Peyer's patch (tissue), 4 donors: ENCODE measurements at regions not wholly inside any gene's neighbourhood (a gene's known extent, or its start where the extent isn't known, plus 50 kb on each side); places are given as distances from the start of the nearest gene placed in this dataset.

ENCODE experiments used
- DNase-seq, 3 donors: peaks; one replicate each; pipeline ENCODE4 v3.0.0-alpha.2; 2017 to 2019
- H3K27ac ChIP-seq, 4 donors: fragments of 200-600 bp; sonication (generic); one replicate each; pipeline ENCODE4 v1.5.1; 2016 to 2019
- H3K27me3 ChIP-seq, 2 donors: fragments of 200-600 bp; sonication (generic); one replicate each; pipeline ENCODE4 v1.5.1; 2019
- H3K36me3 ChIP-seq, 3 donors: fragments of 200-600 bp; sonication (generic); one replicate each; pipeline ENCODE4 v1.5.1; 2016 to 2019
- H3K4me1 ChIP-seq, 4 donors: fragments of 200-600 bp; sonication (generic); one replicate each; pipeline ENCODE4 v1.5.1; 2016 to 2019
- H3K4me3 ChIP-seq, 4 donors: fragments of 200-600 bp; sonication (generic); 1 replicate in 3 of 4; 2 replicates in 1 of 4; pipeline ENCODE4 v1.5.1; 2016 to 2019; ENCODE audit warnings: mild to moderate bottlenecking in 1 of 4
- H3K9me3 ChIP-seq, 4 donors: fragments of 200-600 bp; sonication (generic); one replicate each; pipeline ENCODE4 v1.5.1; 2016 to 2019; ENCODE audit warnings: mild to moderate bottlenecking in 1 of 4
- CTCF ChIP-seq, 6 experiments: fragments of 450-650 bp in 4 of 6; fragments of 200-600 bp in 2 of 6; sonication (generic) in 1 of 6; IDR thresholded peaks; one replicate each; pipeline ENCODE4 v1.5.1; 2017 to 2019; ENCODE audit warnings: antibody characterized with exemption in 6 of 6, mild to moderate bottlenecking in 3 of 6, moderate library complexity in 1 of 6
- POLR2A ChIP-seq, 2 donors: fragments of 450-650 bp; IDR thresholded peaks; one replicate each; pipeline ENCODE4 v1.5.1; 2017; ENCODE audit warnings: antibody characterized with exemption in 2 of 2, mild to moderate bottlenecking in 2 of 2, moderate library complexity in 2 of 2

GRCh38 chr5:2427983-2428382 lies 323.5 kb downstream of the IRX2 start:
- Histone ChIP-seq H3K4me1 (no peaks in the 10 kb centered on the region), H3K36me3 (no peaks in the 10 kb centered on the region), H3K4me3 (no peak overlapping the region), H3K27ac (no peak overlapping the region), H3K9me3 (peaks cover 0 to 5% (median 0%) of the 10 kb centered on the region in 4 donors), H3K27me3 (no peaks in the 10 kb centered on the region)
- TF ChIP-seq CTCF (IDR thresholded peaks at IDR 0.05) (no peak), POLR2A (IDR thresholded peaks at IDR 0.05) (no peak)
- DNase-seq = no peak

GRCh38 chr5:2423634-2424033 lies 327.8 kb downstream of the IRX2 start:
- Histone ChIP-seq H3K36me3 (no peaks in the 10 kb centered on the region), H3K27ac (no peak overlapping the region), H3K4me1 (no peaks in the 10 kb centered on the region), H3K9me3 (peaks cover 0 to 5% (median 0%) of the 10 kb centered on the region in 4 donors), H3K27me3 (no peaks in the 10 kb centered on the region), H3K4me3 (no peak overlapping the region)
- DNase-seq = no peak
- TF ChIP-seq CTCF (IDR thresholded peaks at IDR 0.05) (no peak), POLR2A (IDR thresholded peaks at IDR 0.05) (no peak)

- Histone ChIP-seq H3K9me3 (no peaks in the 10 kb centered on the region), H3K27me3 (no peaks in the 10 kb centered on the region), H3K36me3 (no peaks in the 10 kb centered on the region), H3K4me3 (no peak overlapping the region), H3K27ac (no peak overlapping the region), H3K4me1 (no peaks in the 10 kb centered on the region)
- TF ChIP-seq CTCF (IDR thresholded peaks at IDR 0.05) (no peak), POLR2A (IDR thresholded peaks at IDR 0.05) (no peak)
- DNase-seq = no peak
Observed at GRCh38 chr5:2417301-2417700, 334.2 kb downstream of the IRX2 start.

GRCh38 chr5:2415678-2416077 lies 335.8 kb downstream of the IRX2 start:
- no peaks in the 10 kb centered on the region for H3K36me3 ChIP-seq
- H3K4me3 ChIP-seq = no peak overlapping the region
- no peak for TF ChIP-seq POLR2A (IDR thresholded peaks at IDR 0.05)
- no peak for TF ChIP-seq CTCF (IDR thresholded peaks at IDR 0.05)
- no peaks in the 10 kb centered on the region for H3K9me3 ChIP-seq
- no peak for DNase-seq
- H3K27me3 ChIP-seq = no peaks in the 10 kb centered on the region
- no peak overlapping the region for H3K27ac ChIP-seq
- no peaks in the 10 kb centered on the region for H3K4me1 ChIP-seq

- Histone ChIP-seq H3K36me3 (no peaks in the 10 kb centered on the region), H3K9me3 (no peaks in the 10 kb centered on the region), H3K27me3 (no peaks in the 10 kb centered on the region), H3K4me3 (no peak overlapping the region), H3K27ac (no peak overlapping the region), H3K4me1 (no peaks in the 10 kb centered on the region)
- no peak for TF ChIP-seq POLR2A (IDR thresholded peaks at IDR 0.05)
- TF ChIP-seq CTCF (IDR thresholded peaks at IDR 0.05) = no peak
- DNase-seq = no peak
Observed at GRCh38 chr5:2410451-2410850, 341.0 kb downstream of the IRX2 start.

- Histone ChIP-seq H3K9me3 (no peaks in the 10 kb centered on the region), H3K27ac (no peak overlapping the region), H3K36me3 (no peaks in the 10 kb centered on the region), H3K4me1 (no peaks in the 10 kb centered on the region), H3K27me3 (no peaks in the 10 kb centered on the region), H3K4me3 (no peak overlapping the region)
- DNase-seq = no peak
- no peak for TF ChIP-seq CTCF (IDR thresholded peaks at IDR 0.05)
- TF ChIP-seq POLR2A (IDR thresholded peaks at IDR 0.05) = no peak
Observed at GRCh38 chr5:2403296-2403695, 348.2 kb downstream of the IRX2 start.
